HEK293 (cell line): ENCODE measurements at regions not wholly inside any gene's neighbourhood (a gene's known extent, or its start where the extent isn't known, plus 50 kb on each side); places are given as distances from the start of the nearest gene placed in this dataset.

Source experiments
- CTCF ChIA-PET: fragments of 350-600 bp; formaldehyde crosslinking; extraction: SDS; loops from one replicate; lab custom pipeline; 2021; ENCODE audit warnings: antibody characterized with exemption; lab: Yijun Ruan, JAX
- POLR2A ChIA-PET: fragments of 300-600 bp; formaldehyde crosslinking; extraction: SDS; loops from one replicate; lab custom pipeline; 2020; ENCODE audit warnings: antibody characterized with exemption, inconsistent platforms; lab: Yijun Ruan, JAX
- H3K27ac ChIP-seq: fragments of 200-500 bp; sonication (Bioruptor generic); 2 replicates; pipeline ENCODE4 v1.5.1; 2014; ENCODE audit warnings: low read depth, low read length, control low read depth, inconsistent platforms; ENCODE audit errors: extremely low read depth
- H3K36me3 ChIP-seq, 2 experiments: fragments of 200-500 bp in 1 of 2; sonication (Bioruptor generic) in 1 of 2; 1 replicate in 1 of 2; 2 replicates in 1 of 2; pipeline ENCODE4 v1.5.1; 2014 to 2017; ENCODE audit warnings: inconsistent platforms in 2 of 2, low read length in 2 of 2; ENCODE audit not compliant: control insufficient read depth in 2 of 2, insufficient read depth in 1 of 2
- H3K4me1 ChIP-seq: fragments of 200-500 bp; sonication (Bioruptor generic); 2 replicates; pipeline ENCODE4 v1.5.1; 2014; ENCODE audit warnings: mild to moderate bottlenecking, low read length, inconsistent platforms; ENCODE audit not compliant: control insufficient read depth, insufficient read depth
- H3K4me3 ChIP-seq: 2 replicates; pipeline ENCODE4 v1.5.1; 2011; ENCODE audit warnings: low read depth, mild to moderate bottlenecking, control low read depth, low read length, moderate library complexity
- H3K9me3 ChIP-seq: fragments of 200-500 bp; sonication (Bioruptor generic); 2 replicates; pipeline ENCODE4 v1.5.1; 2014; ENCODE audit warnings: low read depth, low read length, inconsistent platforms; ENCODE audit not compliant: control insufficient read depth, insufficient read depth
- CTCF ChIP-seq: fragments of 450-650 bp; formaldehyde crosslinking; IDR thresholded peaks from 2 replicates; pipeline ENCODE4 v1.5.1; 2016; ENCODE audit warnings: missing biosample characterization, missing genetic modification characterization
- GLI4 ChIP-seq: fragments of 450-650 bp; formaldehyde crosslinking; IDR thresholded peaks from 2 replicates; pipeline ENCODE4 v1.5.1; 2016; ENCODE audit warnings: missing biosample characterization, missing genetic modification characterization
- HOXC10 ChIP-seq: sonication (generic); formaldehyde crosslinking; IDR thresholded peaks from 2 replicates; pipeline ENCODE4 v1.8.1; 2023; ENCODE audit warnings: mild to moderate bottlenecking, missing genetic modification reagents
- RBAK ChIP-seq: fragments of 450-650 bp; formaldehyde crosslinking; IDR thresholded peaks from 2 replicates; pipeline ENCODE4 v1.5.1; 2016; ENCODE audit warnings: missing biosample characterization, missing genetic modification characterization
- TCF7L2 ChIP-seq: IDR thresholded peaks from 2 replicates; pipeline ENCODE4 v1.6.1; 2011; ENCODE audit warnings: low read depth, mild to moderate bottlenecking, inconsistent platforms, low read length, moderate library complexity, borderline replicate concordance
- YY2 ChIP-seq: fragments of 450-650 bp; formaldehyde crosslinking; IDR thresholded peaks from 2 replicates; pipeline ENCODE4 v1.5.1; 2016; ENCODE audit warnings: missing biosample characterization, missing genetic modification characterization
- ZBTB10 ChIP-seq: fragments of 450-650 bp; formaldehyde crosslinking; IDR thresholded peaks from 2 replicates; pipeline ENCODE4 v1.5.1; 2016; ENCODE audit warnings: missing biosample characterization, missing genetic modification characterization
- ZBTB44 ChIP-seq: fragments of 450-650 bp; IDR thresholded peaks from 2 replicates; pipeline ENCODE4 v1.5.1; 2018; ENCODE audit warnings: missing biosample characterization, mild to moderate bottlenecking, missing genetic modification characterization
- ZNF174 ChIP-seq: fragments of 450-650 bp; formaldehyde crosslinking; IDR thresholded peaks from 2 replicates; pipeline ENCODE4 v1.5.0; 2017; ENCODE audit warnings: missing biosample characterization, mild to moderate bottlenecking, missing genetic modification characterization
- ZNF23 ChIP-seq: fragments of 450-650 bp; formaldehyde crosslinking; IDR thresholded peaks from 2 replicates; pipeline ENCODE4 v1.5.1; 2016; ENCODE audit warnings: missing biosample characterization, missing genetic modification characterization, borderline replicate concordance
- ZNF280D ChIP-seq: fragments of 450-650 bp; formaldehyde crosslinking; IDR thresholded peaks from 2 replicates; pipeline ENCODE4 v1.5.1; 2016; ENCODE audit warnings: missing biosample characterization, missing genetic modification characterization
- ZNF416 ChIP-seq: fragments of 450-650 bp; formaldehyde crosslinking; IDR thresholded peaks from 2 replicates; pipeline ENCODE4 v1.5.1; 2016; ENCODE audit warnings: missing biosample characterization, missing genetic modification characterization
- ZNF48 ChIP-seq: fragments of 450-650 bp; formaldehyde crosslinking; IDR thresholded peaks from 2 replicates; pipeline ENCODE4 v1.5.1; 2016; ENCODE audit warnings: missing biosample characterization, missing genetic modification characterization
- ZNF518A ChIP-seq: fragments of 450-650 bp; formaldehyde crosslinking; conservative IDR thresholded peaks from 2 replicates; pipeline ENCODE4 v1.5.1; 2016; ENCODE audit warnings: low read depth, missing biosample characterization, missing genetic modification characterization
- ZNF560 ChIP-seq: fragments of 450-650 bp; formaldehyde crosslinking; IDR thresholded peaks from 2 replicates; pipeline ENCODE4 v1.5.1; 2017; ENCODE audit warnings: missing biosample characterization, missing genetic modification characterization, borderline replicate concordance
- ZNF654 ChIP-seq: fragments of 450-650 bp; formaldehyde crosslinking; IDR thresholded peaks from 2 replicates; pipeline ENCODE4 v1.5.1; 2016; ENCODE audit warnings: low read depth, missing biosample characterization, missing genetic modification characterization
- ZNF747 ChIP-seq: fragments of 450-650 bp; formaldehyde crosslinking; IDR thresholded peaks from 2 replicates; pipeline ENCODE4 v1.5.1; 2016; ENCODE audit warnings: missing biosample characterization, missing genetic modification characterization
- ZNF830 ChIP-seq: fragments of 450-650 bp; IDR thresholded peaks from 2 replicates; pipeline ENCODE4 v1.5.0; 2018; ENCODE audit warnings: missing biosample characterization, missing genetic modification characterization, low read depth, mild to moderate bottlenecking, moderate library complexity
- ZSCAN18 ChIP-seq: fragments of 450-650 bp; formaldehyde crosslinking; IDR thresholded peaks from 2 replicates; pipeline ENCODE4 v1.5.1; 2016; ENCODE audit warnings: missing biosample characterization, missing genetic modification characterization

- Histone ChIP-seq H3K9me3 (no peaks in the 10 kb centered on the region), H3K4me1 (no peaks in the 10 kb centered on the region), H3K4me3 (no peak overlapping the region), H3K27ac (no peak overlapping the region), H3K36me3 (no peaks in the 10 kb centered on the region)
- POLR2A ChIA-PET = no interaction called here
- no peak for TF ChIP-seq ZNF416 (tag by site-specific recombination)
- TF ChIP-seq ZNF518A = no peak
- TF ChIP-seq ZNF280D (tag by site-specific recombination) = no peak
- TF ChIP-seq ZNF48 = no peak
- no peak for TF ChIP-seq ZNF174 (tag by site-specific recombination)
- no peak for TF ChIP-seq ZNF560
- CTCF ChIA-PET = no interaction called here
Measured at GRCh38 chr1:68868606-68869005, 371.7 kb upstream of the DEPDC1 start.

- Histone ChIP-seq H3K4me3 (no peak overlapping the region), H3K9me3 (no peaks in the 10 kb centered on the region), H3K36me3 (no peaks in the 10 kb centered on the region), H3K27ac (no peak overlapping the region), H3K4me1 (no peaks in the 10 kb centered on the region)
- CTCF ChIA-PET = no interaction called here
- TF ChIP-seq ZSCAN18 (tag by site-specific recombination) (no peak), TCF7L2 (no peak), ZNF747 (tag by site-specific recombination) (no peak), ZNF654 (tag by site-specific recombination) (no peak), ZBTB44 (tag by site-specific recombination) (no peak), CTCF (tag by site-specific recombination) (no peak), GLI4 (tag by site-specific recombination) (no peak), ZNF830 (tag by site-specific recombination) (no peak), YY2 (tag by site-specific recombination) (no peak), ZBTB10 (no peak), RBAK (tag by site-specific recombination) (no peak), ZNF48 (no peak), HOXC10 (CRISPR knock-in tag) (no peak), ZNF23 (no peak)
- POLR2A ChIA-PET = no interaction called here
Measured at GRCh38 chr1:68873144-68873543, 376.3 kb upstream of the DEPDC1 start.
